DLD1 (cell line): ENCODE measurements at regions not wholly inside any gene's neighbourhood (a gene's known extent, or its start where the extent isn't known, plus 50 kb on each side); places are given as distances from the start of the nearest gene placed in this dataset.

Source experiments
- in situ Hi-C: cut with HindIII; loops from 2 replicates; pipeline ENCODE4 v1.10.0; 2017; ENCODE audit warnings: low sequenced_read_pairs

GRCh38 chr1:168782559-168783116 is 53.6 kb upstream of the DPT start:
- in situ Hi-C loops: no loop called here

DNA sequence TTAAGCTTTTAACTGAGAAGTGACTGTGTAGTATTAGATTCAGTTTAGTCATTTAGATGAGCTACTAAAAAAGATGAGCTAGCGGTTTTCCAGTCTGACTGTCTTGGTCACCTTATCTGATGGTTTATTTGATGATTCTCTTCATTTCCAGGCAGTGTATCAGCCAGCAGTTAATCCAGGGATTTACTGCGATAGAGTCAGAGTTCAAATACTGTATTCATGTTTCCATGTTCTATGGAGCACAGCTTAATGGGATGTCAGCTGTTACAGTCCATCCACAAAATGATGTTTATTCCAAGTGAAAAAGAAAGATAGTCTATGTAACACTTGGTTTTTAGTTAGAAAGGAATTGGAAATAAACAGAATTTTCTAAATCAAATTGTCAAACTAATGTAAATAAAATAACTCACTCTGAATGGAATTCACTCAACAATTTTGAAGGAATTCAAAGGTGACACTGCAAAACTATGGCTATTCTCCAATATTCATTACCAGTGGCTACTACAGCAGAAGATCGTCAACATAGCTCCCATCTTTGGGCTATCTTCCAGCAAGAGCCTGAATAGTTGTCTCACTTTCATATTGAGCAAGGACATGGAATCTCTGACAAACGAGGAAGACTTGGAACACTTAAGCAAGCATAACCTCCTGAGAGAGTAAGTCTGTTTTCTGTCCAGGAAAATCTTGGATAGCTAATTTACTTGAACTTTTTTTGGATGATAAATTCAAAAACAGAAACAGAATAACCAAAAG is 54.6 kb upstream of the DPT start:
- in situ Hi-C loops: no loop called here

DNA sequence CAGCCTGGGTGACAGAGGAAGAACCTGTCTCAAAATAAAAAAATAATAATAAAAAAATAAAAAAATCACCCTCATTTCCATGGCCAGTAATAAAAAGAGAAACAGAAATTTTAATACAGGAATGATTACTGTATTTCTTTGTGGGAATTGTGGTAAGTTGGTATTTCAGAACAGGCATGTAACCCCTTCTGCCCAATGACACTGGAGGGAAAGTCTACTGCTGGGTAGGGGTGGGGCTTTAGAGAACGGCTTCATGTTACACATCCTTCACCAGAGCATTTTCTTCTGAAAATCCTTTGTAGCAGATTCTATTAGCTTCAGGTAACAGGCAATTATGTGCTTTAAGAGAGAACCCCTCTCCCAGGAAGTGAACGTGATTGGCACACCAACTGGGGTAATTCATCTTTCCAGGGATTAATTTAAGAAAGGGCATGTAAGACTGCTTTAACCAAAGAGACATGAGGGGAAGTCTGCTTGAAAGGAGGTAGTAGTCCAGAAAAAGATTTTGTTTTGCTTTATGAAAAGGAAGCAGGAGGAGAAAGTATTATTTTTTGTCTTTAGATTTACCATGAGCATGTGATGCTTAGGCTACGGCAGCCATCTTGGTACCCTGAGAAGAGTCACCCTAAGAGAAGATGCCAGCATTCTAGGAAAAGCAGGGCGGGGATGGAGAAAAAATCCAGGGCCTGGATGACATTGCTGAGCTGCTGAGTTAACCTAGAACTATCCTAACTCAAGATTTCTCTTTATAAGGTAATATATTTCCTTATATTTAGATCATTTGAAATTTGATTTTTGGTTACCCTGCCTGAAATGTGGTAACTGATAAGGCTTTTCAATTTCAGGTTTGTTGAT is 57.7 kb upstream of the DPT start:
- in situ Hi-C loops: no loop called here

DNA sequence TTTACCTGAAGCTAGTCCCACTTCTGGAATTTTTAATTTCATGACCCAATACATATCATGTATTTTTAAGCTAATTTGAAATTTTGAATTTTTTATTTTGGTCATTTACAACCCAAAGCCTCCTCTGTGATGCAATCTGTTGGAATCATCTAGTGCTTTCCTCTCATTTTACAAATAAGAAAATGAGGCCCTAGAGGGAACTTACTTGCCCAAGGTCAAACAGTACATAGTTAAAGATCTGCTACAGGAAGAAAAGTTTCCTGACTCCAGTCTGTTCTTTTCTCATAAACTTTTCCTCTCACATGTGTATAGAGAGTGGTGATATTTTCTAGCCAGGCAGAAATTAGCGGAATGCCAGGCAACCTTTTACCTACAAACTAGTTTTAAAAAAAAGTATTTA is 59.3 kb upstream of the DPT start:
- in situ Hi-C loops: no loop called here

DNA sequence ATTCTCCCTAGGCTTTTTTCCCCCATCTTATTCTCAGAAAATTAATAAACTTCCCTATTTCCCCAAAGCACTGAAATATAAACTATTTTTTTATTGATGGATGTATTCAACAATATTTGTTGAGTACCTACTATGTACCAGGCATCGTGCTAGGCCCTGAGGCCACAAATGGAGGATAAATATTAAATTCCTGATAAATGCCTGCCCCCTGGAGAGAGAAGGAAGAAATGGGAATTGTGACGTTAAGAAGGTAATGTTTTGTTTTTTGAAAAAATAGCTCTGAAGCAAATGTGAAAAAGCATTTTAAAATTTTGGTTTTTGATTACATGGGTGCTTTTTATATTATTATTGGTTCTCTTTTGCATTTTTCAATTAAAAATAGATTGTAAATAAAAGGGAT is 60.5 kb upstream of the DPT start:
- in situ Hi-C loops: no loop called here

- in situ Hi-C loops: no loop called here
Measured at GRCh38 chr1:168792142-168792541, 63.1 kb upstream of the DPT start.

DNA sequence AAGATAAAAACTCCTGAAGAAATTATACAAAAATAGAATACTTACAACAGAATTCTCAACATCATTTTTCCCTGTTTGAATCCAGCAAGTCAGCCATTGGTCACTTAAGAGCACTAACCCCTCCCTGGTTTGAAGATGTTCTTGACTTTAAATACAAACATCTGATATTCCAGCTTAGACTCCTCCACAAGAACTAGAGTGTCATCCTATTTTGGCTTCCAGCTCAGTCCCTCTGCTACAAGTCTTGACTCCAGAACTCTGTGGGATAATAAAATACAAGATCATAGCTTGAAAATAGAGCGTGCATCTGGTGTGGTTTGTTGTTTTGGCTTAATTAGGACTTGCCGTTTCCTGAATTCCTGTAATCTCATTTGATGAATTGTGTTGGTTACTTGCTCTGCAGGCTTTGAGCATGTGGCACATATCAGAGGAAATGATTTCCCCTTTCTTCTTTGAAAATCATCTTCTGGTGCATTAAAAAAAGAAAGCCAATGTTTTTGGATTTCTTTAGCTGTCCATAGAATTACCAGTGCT is 63.7 kb upstream of the DPT start:
- in situ Hi-C loops: no loop called here

DNA sequence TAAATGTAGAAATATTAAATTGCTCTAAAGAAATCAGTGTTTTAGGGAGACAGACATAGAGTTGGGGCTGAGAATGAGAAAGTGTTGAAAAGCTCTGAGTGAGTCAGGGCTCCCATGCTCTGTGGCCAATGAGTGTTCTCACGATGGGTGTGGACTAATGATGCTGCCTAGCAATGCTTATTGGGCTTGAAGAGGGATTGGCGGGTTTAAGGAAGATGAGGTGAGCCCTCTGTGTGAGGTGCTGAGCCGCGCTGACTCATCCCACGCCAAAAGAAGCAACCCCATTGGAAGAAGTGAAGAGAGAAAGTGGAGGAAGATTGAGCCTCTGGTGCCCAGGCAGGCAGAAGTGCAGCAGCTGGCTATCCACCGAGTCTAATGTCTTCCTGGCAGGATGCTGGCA is 65.1 kb upstream of the DPT start:
- in situ Hi-C loops: no loop called here

DNA sequence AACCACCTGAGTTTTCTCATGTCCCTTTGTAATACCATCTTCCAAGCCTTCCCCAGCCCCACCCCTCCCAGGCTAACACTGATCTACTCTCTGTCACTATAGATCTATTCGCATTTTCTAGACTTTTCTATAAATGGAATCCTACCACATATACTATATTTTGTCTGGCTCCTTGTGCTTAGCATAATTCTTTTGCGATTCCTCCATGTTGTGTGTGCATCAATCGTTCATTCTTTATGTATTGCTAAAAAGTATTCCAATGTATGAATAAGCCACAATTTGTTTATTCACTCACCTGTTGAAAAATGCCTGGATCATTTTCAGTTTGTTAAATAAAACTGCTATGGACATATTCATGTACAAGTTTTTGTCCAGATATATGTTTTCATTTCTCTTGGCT is 66.7 kb upstream of the DPT start:
- in situ Hi-C loops: no loop called here

DNA sequence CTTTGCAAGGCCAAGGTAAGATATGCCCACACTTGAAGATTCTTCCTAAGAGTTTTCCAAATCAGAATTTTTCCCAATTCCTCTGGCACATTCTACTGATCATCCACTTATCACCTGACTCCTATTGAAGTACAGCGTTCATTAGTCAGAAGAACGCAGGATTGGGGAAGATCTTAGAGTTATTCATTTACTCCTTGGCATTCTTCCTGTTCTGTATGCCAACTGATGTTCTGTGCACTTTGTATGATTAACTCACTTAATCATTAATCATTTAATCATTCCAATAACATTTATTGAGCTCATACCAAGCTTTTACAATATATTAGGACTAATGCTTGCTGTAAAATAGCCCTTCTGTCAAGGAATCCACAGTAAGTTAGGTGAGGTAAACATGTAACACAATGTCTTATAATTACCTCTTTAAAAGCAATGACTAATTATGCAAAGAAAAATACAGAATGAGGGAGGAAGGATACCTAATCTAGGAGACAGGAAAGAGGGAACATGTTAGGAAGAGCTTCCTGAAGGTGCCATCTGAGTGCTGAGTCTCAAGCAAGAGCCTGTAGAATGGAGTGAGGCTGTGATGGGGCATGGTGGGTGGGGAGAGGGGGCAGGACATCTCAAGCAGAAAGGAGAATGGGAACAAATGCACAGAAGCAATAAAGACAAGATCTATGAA is 71.1 kb upstream of the DPT start:
- in situ Hi-C loops: no loop called here

- in situ Hi-C loops: no loop called here
Measured at GRCh38 chr1:168801032-168801745, 72.2 kb upstream of the DPT start.

GRCh38 chr1:168803806-168804510 is 75.0 kb upstream of the DPT start:
- in situ Hi-C loops: no loop called here

DNA sequence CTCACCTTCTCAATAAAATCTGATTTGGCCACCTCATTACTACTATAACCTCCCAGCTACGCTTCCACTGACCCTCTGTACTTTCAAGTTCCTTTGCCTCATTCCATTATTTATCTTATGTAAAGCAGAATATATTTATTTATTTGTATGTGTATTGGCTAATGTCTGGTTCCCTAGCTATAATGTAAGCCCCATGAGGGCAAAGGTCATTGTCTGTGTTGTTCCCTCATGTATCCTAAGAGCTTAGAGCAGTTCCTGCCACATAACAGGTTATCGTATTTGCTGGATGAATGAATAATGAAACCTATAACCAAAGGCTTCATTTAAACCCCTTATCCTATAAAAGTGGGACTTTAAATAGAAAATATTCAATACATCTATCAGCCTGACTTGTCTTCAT is 77.9 kb upstream of the DPT start:
- in situ Hi-C loops: no loop called here

DNA sequence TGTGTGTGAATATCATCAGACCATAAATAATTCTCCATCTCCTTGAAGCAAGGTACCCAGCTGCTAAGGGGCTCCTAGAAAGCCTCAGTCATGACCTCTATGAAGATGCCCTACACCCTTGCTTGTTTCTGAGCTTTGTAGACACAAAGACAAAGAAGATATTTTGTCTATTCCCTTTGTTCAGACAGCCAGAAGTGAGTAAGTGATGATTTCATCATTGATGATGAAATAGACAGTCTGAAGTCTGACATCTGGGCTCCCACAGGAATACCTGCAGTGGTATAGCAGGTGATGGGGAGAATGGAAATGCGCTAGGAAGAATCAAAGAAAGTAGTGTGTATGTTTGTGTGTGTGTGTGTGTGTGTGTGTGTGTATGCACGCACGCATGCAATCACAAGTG is 82.2 kb upstream of the DPT start:
- in situ Hi-C loops: no loop called here

DNA sequence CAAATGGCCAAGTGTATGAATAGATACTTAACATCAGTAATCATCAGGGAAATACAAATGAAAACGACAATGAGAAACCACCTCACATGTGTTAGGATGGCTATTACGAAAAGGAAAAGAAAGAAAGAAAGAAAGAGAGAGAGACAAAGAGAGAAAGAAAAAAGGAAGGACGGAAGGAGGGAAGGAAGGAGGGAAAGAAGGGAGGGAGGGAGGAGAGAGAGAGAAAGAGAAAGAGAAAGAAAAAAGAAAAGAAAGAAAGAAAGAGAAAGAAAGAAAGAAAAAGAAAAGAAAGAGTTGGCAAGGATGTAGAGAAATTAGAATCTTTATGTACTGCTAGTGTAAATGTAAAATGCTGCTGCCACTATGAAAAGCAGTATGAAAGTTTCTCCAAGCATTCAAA is 90.7 kb upstream of the DPT start:
- in situ Hi-C loops: no loop called here

- in situ Hi-C loops: no loop called here
Measured at GRCh38 chr1:168821434-168821833, 92.4 kb upstream of the DPT start.

GRCh38 chr1:168822911-168823310 is 93.9 kb upstream of the DPT start:
- in situ Hi-C loops: no loop called here

DNA sequence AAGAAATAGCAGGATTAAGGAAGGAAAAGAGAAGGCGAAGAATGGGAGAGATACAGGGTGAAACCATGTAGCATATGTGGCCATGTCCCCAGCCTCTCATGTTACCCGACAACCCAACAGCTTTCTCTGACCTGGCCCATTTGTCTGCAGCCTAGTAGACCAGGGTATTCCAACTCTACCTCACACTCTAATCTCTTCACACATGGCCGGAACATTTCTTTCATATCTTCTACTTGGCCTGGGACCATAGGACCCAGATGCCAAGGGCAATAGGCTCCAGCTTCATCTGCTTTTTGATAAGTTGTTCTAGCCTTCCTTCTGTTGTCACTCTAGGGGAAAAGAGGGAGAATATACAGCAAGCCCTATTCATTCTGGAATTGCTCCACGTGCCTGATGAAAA is 95.0 kb upstream of the DPT start:
- in situ Hi-C loops: no loop called here

- in situ Hi-C loops: no loop called here
Measured at GRCh38 chr1:168824418-168825065, 95.5 kb upstream of the DPT start.

DNA sequence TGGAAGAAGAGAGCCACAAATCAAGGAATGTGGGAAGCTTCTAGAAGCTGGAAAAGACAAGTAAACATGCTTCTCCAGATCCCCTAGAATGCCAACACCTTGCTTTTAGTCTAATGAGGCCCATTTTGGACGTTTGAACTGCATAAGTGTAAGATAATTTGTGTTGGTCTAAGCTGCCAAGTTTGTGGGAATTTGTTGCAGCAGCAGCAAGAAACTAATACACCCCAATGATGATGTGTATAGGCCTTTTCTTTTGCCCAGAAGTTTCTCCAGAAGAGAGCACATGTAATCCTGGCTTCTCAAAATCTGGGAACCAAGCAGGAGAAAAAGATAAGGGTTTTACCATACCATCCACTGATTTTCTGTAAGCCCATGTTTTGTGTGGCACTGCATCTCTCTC is 96.1 kb upstream of the DPT start:
- in situ Hi-C loops: no loop called here
